GM13977 (cell line): ENCODE measurements at regions not wholly inside any gene's neighbourhood (a gene's known extent, or its start where the extent isn't known, plus 50 kb on each side); places are given as distances from the start of the nearest gene placed in this dataset.

Source experiments
- DNase-seq: peaks from one replicate; pipeline ENCODE4 v3.0.0; 2012; ENCODE audit warnings: low spot score
- CTCF ChIP-seq: IDR thresholded peaks from 2 replicates; pipeline ENCODE4 v1.5.1; 2012; ENCODE audit warnings: mild to moderate bottlenecking, control low read depth; ENCODE audit not compliant: insufficient read depth; ENCODE audit errors: extremely low read depth, missing control alignments
- in situ Hi-C: fragments of 300-500 bp; cut with MboI; formaldehyde crosslinking; loops from one replicate; pipeline ENCODE4 v1.12.0; 2022; ENCODE audit warnings: low sequenced_read_pairs, low pct_unique_long_range_greater_than_20kb, mixed read lengths, inconsistent platforms; ENCODE audit not compliant: unreplicated experiment

- TF ChIP-seq CTCF: no peak
- in situ Hi-C loops: no loop called here
- no peak for DNase-seq
Measured at GRCh38 chr10:62460393-62460792, 86.2 kb downstream of the ZNF365 start.

- no peak for DNase-seq
- TF ChIP-seq CTCF: no peak
- in situ Hi-C loops: no loop called here
Measured at GRCh38 chr10:62461120-62461519, 87.0 kb downstream of the ZNF365 start.

GRCh38 chr10:62462461-62462860 is 88.3 kb downstream of the ZNF365 start:
- no peak for TF ChIP-seq CTCF
- in situ Hi-C loops: no loop called here
- DNase-seq: no peak

- in situ Hi-C loops: no loop called here
- no peak for TF ChIP-seq CTCF
- DNase-seq: no peak
Measured at GRCh38 chr10:62463364-62463763, 89.2 kb downstream of the ZNF365 start.

- no peak for TF ChIP-seq CTCF
- in situ Hi-C loops: no loop called here
- no peak for DNase-seq
Measured at GRCh38 chr10:62464308-62464707, 90.1 kb downstream of the ZNF365 start.

GRCh38 chr10:62466590-62466989 is 92.4 kb downstream of the ZNF365 start:
- TF ChIP-seq CTCF: no peak
- DNase-seq: no peak
- in situ Hi-C loops: no loop called here

- no peak for DNase-seq
- TF ChIP-seq CTCF: no peak
- in situ Hi-C loops: no loop called here
Measured at GRCh38 chr10:62467527-62467926, 93.4 kb downstream of the ZNF365 start.
